AG09309 (cell line): ENCODE measurements at regions not wholly inside any gene's neighbourhood (a gene's known extent, or its start where the extent isn't known, plus 50 kb on each side); places are given as distances from the start of the nearest gene placed in this dataset.

Experiments used
- DNase-seq: peaks from one replicate; pipeline ENCODE4 v3.0.0-alpha.2; 2010; ENCODE audit warnings: low read depth
- H3K4me3 ChIP-seq: 2 replicates; pipeline ENCODE4 v1.5.1; 2011; ENCODE audit warnings: mild to moderate bottlenecking, low read depth, low read length, moderate library complexity; ENCODE audit not compliant: control insufficient read depth
- TF ChIP-seq, protein P1 (sequence below): IDR thresholded peaks from 2 replicates; pipeline ENCODE4 v1.5.1; 2011; ENCODE audit warnings: mild to moderate bottlenecking, low read depth, low read length, inconsistent platforms; ENCODE audit not compliant: insufficient read depth, control insufficient read depth; ENCODE audit errors: missing control alignments

DNA sequence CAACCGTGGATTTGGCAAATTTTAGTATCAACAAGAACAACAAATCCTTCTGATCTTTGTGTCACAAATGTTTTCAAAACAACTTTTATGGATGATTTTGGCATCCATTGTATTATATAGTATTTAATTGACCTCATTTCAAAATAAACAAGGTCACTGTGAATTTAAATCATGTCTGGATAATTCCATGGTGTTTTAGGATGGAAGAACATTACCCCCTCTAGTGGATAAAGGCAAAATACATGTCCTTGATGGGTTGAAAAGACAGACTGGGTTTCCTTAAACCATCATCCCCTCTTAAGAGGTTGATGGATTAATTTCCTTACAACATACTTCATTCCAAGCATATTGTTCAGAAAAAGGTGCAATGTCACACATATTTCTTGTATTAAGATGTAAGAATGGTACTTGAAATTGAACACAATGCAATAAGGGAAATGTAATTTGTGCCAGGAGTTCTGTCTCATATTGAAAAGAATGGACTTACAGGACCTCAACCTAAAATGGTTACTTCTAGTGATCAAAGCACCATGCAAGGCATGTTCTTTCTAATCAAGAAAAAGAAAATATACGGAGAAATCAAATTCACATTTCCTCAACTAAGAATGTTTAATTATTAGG is 352.0 kb downstream of the BCAT1 start:
- TF ChIP-seq, protein P1, sequence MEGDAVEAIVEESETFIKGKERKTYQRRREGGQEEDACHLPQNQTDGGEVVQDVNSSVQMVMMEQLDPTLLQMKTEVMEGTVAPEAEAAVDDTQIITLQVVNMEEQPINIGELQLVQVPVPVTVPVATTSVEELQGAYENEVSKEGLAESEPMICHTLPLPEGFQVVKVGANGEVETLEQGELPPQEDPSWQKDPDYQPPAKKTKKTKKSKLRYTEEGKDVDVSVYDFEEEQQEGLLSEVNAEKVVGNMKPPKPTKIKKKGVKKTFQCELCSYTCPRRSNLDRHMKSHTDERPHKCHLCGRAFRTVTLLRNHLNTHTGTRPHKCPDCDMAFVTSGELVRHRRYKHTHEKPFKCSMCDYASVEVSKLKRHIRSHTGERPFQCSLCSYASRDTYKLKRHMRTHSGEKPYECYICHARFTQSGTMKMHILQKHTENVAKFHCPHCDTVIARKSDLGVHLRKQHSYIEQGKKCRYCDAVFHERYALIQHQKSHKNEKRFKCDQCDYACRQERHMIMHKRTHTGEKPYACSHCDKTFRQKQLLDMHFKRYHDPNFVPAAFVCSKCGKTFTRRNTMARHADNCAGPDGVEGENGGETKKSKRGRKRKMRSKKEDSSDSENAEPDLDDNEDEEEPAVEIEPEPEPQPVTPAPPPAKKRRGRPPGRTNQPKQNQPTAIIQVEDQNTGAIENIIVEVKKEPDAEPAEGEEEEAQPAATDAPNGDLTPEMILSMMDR, result peak; percentile 60
- H3K4me3 ChIP-seq, result no peak overlapping the region
- no peak for DNase-seq

DNA sequence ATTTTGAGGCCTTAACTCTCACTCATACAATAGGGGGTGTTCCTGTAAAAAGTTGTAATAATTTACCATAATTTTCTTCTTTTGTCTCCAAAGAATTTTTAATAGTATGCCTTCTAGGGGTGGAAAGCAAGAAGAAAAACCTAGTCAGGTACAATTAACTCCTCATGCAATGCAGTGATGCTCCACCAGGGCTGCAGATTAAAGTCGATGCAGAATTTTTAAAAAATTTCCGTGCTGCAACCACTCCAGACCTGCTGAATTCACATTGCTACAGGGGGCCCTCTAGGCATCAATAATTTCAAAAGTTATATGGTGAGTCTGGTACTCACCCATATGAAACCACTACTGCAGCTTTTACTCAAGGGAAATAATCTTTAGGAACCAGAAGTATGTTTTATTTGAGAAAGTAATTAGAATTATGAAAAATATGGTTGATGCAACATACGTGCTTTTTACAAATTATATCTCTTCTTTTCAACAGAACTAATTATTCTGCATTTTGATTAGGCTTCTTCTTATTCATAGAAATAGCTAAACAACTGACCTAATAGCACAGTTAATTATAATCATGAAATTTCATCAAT is 353.2 kb downstream of the BCAT1 start:
- DNase-seq, result no peak
- TF ChIP-seq, protein P1, result peak; percentile 24
- no peak overlapping the region for H3K4me3 ChIP-seq

DNA sequence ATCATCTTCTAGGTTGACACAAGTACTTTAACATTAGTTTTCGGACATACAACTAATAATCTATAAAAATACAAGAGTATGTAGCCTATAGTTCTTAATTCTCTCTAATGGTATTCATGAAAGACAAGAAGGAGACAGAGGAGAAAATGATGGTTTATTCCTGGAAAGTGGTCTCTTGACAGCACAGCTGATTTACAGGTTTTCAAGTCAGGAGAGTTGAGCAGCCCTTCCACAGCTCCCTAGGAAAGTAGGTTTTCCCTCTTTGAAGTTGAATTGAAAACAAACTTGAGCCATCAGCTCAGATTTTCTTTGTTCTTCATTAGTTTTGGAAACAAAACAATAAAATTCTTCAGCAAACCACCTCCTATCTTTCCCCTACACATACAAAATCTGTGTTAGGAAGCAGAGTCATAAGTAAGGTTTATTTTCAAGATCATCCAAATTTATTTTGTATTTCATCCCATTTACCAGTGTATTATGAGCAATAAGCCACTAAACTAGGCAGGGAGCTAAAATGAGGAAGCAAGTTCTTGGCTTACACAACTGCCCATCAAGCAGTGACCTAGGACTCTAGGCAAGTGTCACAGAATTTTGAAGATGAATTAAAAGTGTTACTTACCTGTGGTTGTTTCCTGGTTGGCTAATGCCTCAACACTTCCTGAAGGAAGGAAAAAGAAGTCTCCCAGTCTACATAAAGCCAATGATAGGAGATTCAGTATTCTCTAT is 357.0 kb downstream of the BCAT1 start:
- no peak for DNase-seq
- TF ChIP-seq, protein P1, result no peak
- H3K4me3 ChIP-seq, result no peak overlapping the region

DNA sequence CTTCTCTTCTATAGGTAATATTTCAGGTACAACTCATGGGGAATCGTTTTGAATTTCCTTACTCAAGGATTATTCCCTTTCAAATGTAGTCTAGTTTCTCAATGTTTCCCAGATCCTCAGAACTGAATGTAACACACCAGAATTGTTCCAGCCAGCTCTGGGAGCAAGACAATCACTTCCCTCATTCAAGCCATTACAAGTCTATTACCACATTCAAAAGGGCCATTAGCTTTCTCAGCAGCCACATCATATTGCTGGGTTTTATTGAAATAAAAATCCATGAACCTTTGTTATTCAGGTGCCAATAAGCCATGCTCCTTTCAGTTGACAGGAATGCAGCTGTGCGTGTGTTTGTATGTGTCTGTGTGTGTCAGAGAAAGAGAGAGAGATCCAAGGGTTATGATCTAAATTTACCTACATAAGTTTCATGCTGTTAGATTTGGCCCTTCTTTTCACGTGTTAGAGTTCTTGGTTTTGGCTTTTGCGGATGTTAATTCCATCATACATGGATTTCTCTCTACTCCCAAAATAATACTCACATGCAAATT is 357.7 kb downstream of the BCAT1 start:
- TF ChIP-seq, protein P1, result no peak
- no peak overlapping the region for H3K4me3 ChIP-seq
- DNase-seq, result no peak

DNA sequence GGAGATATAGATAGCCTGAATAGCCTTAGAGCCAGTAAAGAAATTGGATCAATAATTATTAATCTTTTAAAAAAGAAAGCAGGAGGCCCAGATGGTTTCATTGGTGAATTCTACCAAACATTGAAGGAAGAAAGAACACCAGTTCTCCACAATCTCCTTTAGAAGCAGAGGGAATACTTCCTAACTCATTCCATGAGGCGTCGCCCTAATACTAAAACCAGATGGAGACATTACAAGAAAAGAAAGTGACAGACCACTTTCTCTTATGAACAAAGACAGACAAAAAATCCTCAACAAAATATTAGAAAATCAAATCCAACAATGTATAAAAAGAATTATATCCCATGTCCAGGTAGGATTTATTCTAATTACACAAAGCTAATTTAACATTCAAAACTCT is 362.6 kb downstream of the BCAT1 start:
- TF ChIP-seq, protein P1, result no peak
- no peak overlapping the region for H3K4me3 ChIP-seq
- no peak for DNase-seq

DNA sequence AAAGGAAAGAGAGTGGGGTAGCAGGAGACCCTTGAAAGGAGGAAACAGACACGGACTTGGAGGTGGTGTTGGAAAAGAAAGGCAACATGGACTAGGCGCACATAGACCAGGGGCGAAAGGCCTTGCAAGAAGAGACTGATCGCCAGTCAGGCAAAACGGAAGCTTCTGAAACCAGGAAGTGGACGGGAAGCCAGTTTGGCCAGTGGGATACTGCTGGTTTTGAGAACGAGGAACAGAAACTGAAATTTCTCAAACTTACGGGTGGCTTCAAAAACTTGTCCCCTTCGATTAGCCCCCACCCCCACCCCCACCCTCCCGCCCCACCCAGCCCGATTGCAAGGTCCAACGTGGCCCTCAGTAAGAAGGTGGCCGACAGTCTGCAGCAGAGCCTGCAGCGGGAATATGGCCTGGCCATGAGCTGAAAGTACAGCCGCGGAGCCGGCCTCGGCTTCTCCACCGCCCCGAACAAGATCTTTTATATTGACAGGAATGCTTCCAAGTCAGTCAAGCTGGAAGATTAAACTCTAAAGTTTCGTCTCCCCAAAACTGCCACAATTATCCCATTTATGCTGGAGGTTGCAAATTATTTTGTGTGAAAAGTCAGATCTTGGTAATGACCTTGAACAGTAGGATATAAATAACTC is 364.7 kb downstream of the BCAT1 start:
- TF ChIP-seq, protein P1, result no peak
- no peak overlapping the region for H3K4me3 ChIP-seq
- no peak for DNase-seq
